ENCODE measurements at regions not wholly inside any gene's neighbourhood (a gene's known extent, or its start where the extent isn't known, plus 50 kb on each side); places are given as distances from the start of the nearest gene placed in this dataset.

GRCh38 chr1:101309334-101310311 lies 72.8 kb downstream of the S1PR1 start (continued):
- no peak for TF ChIP-seq ZXDC (CRISPR knock-in tag; IDR thresholded peaks at IDR 0.05)
- TF ChIP-seq ZBTB26 (CRISPR knock-in tag; IDR thresholded peaks at IDR 0.05; ENCODE audit: borderline replicate concordance) = no peak
- TF ChIP-seq BCL3 (CRISPR knock-in tag; IDR thresholded peaks at IDR 0.05) = 0 out of 2 replicates have a peak, but pooled peaks have one; percentile 24
- no peak for TF ChIP-seq RBM22 (optimal IDR thresholded peaks at IDR 0.05; ENCODE audit: low read length)
- no peak for TF ChIP-seq LCORL (IDR thresholded peaks at IDR 0.05)
- no peak for TF ChIP-seq LCORL (CRISPR knock-in tag; IDR thresholded peaks at IDR 0.05)
- TF ChIP-seq SIN3A (IDR thresholded peaks at IDR 0.05; ENCODE audit: borderline replicate concordance, low read depth, low read length) = no peak
- TF ChIP-seq MAFF (IDR thresholded peaks at IDR 0.05; ENCODE audit: low read depth, low read length) = no peak
- no peak for TF ChIP-seq ZKSCAN5 (CRISPR knock-in tag; IDR thresholded peaks at IDR 0.05)
- no peak for TF ChIP-seq GMEB2 (CRISPR knock-in tag; IDR thresholded peaks at IDR 0.05; ENCODE audit: low read depth)
- peak in 1 of 2 experiments; percentile 48; a peak in 1 of 4 replicates for TF ChIP-seq HMGXB4 (CRISPR knock-in tag; IDR thresholded peaks at IDR 0.05; ENCODE audit: borderline replicate concordance in 1 of 2, low read depth in 1 of 2)
- no peak for TF ChIP-seq ATF3 (CRISPR knock-in tag; IDR thresholded peaks at IDR 0.05)
- TF ChIP-seq ZNF607 (CRISPR knock-in tag; IDR thresholded peaks at IDR 0.05; ENCODE audit: borderline replicate concordance) = 0 out of 2 replicates have a peak, but pooled peaks have one; percentile 29

All from HepG2 (cell line).